A549 (cell line): ENCODE measurements at regions not wholly inside any gene's neighbourhood (a gene's known extent, or its start where the extent isn't known, plus 50 kb on each side); places are given as distances from the start of the nearest gene placed in this dataset.

Experiments used
- ATAC-seq, 2 experiments: fragments of 200-7000 bp in 1 of 2; fragments of >200 bp in 1 of 2; cut with Nextera tagmentation in 1 of 2; cut with Tn5 transposase in 1 of 2; 3 replicates each; pipeline versions ENCODE4 v1.8.0 to v1.9.1; 2018 to 2020; ENCODE audit warnings: mild to moderate bottlenecking in 1 of 2, moderate library complexity in 1 of 2
- CTCF ChIA-PET: fragments of 300-600 bp; sonication (Branson Sonifier 250); formaldehyde crosslinking; extraction: SDS; loops from one replicate; lab custom pipeline; 2021; ENCODE audit warnings: antibody characterized with exemption, inconsistent platforms; lab: Yijun Ruan, JAX
- POLR2A ChIA-PET: fragments of 350-600 bp; formaldehyde crosslinking; extraction: SDS; loops from one replicate; lab custom pipeline; 2021; ENCODE audit warnings: antibody characterized with exemption, inconsistent platforms; lab: Yijun Ruan, JAX
- DNase-seq, 2 experiments: peaks; one replicate each; pipeline versions ENCODE4 v3.0.0 to v3.0.0-alpha.2; 2011 to 2016; ENCODE audit warnings: low read depth in 1 of 2, low spot score in 1 of 2
- FAIRE-seq: peaks from 2 replicates; lab custom pipeline; 2011; peaks lifted over from hg19 to GRCh38; lab: Jason Lieb, UNC
- H3K27ac ChIP-seq, 2 experiments: fragments of >200 bp; sonication (Bioruptor Twin); formaldehyde crosslinking; 3 replicates each; pipeline ENCODE4 v1.5.1; 2016 to 2017
- H3K4me1 ChIP-seq: fragments of >200 bp; sonication (Bioruptor Twin); formaldehyde crosslinking; 3 replicates; pipeline ENCODE4 v1.6.1; 2016
- H3K4me2 ChIP-seq: fragments of >200 bp; sonication (Bioruptor Twin); formaldehyde crosslinking; 3 replicates; pipeline ENCODE4 v1.6.1; 2016
- H3K4me3 ChIP-seq: fragments of >200 bp; sonication (Bioruptor Twin); formaldehyde crosslinking; 3 replicates; pipeline ENCODE4 v1.5.1; 2016
- H3K9me3 ChIP-seq: fragments of >200 bp; sonication (Bioruptor Twin); formaldehyde crosslinking; 3 replicates; pipeline ENCODE4 v1.6.1; 2016
- BHLHE40 ChIP-seq: IDR thresholded peaks from 2 replicates; pipeline ENCODE4 v1.6.1; 2012; ENCODE audit warnings: low read depth, low read length, inconsistent platforms
- CTCF ChIP-seq: fragments of >200 bp; sonication (Bioruptor Twin); formaldehyde crosslinking; IDR thresholded peaks from 3 replicates; pipeline ENCODE4 v1.5.1; 2016
- E2F6 ChIP-seq: IDR thresholded peaks from 2 replicates; pipeline ENCODE4 v1.6.1; 2012; ENCODE audit warnings: low read depth, borderline replicate concordance
- EP300 ChIP-seq, 2 experiments: fragments of >200 bp; sonication (Bioruptor Twin); formaldehyde crosslinking; IDR thresholded peaks; 2 replicates in 1 of 2; 3 replicates in 1 of 2; pipeline ENCODE4 v1.6.1; 2016 to 2017
- GATA3 ChIP-seq: IDR thresholded peaks from 2 replicates; pipeline ENCODE4 v1.6.1; 2012; ENCODE audit warnings: borderline replicate concordance
- HES2 ChIP-seq: fragments of >200 bp; sonication (Bioruptor Twin); formaldehyde crosslinking; IDR thresholded peaks from 2 replicates; pipeline ENCODE4 v1.6.1; 2016
- HMGXB4 ChIP-seq: fragments of 250-450 bp; sonication (Bioruptor Pico); IDR thresholded peaks from 2 replicates; pipeline ENCODE4 v1.5.0; 2021; ENCODE audit warnings: mild to moderate bottlenecking, moderate library complexity, borderline replicate concordance
- MAFK ChIP-seq: fragments of 450-650 bp; IDR thresholded peaks from 2 replicates; pipeline ENCODE4 v1.6.1; 2014; ENCODE audit not compliant: partially characterized antibody
- MAX ChIP-seq: IDR thresholded peaks from 2 replicates; pipeline ENCODE4 v1.6.1; 2012
- NPAS2 ChIP-seq: fragments of 250-450 bp; sonication (Bioruptor Pico); IDR thresholded peaks from 2 replicates; pipeline ENCODE4 v1.8.0; 2022; ENCODE audit warnings: mild to moderate bottlenecking, moderate library complexity, borderline replicate concordance
- PBX3 ChIP-seq: IDR thresholded peaks from 2 replicates; pipeline ENCODE4 v1.6.1; 2012
- RAD21 ChIP-seq, 2 experiments: fragments of >200 bp in 1 of 2; sonication (Bioruptor Twin) in 1 of 2; formaldehyde crosslinking in 1 of 2; IDR thresholded peaks in 1 of 2; conservative IDR thresholded peaks in 1 of 2; 2 replicates in 1 of 2; 3 replicates in 1 of 2; pipeline ENCODE4 v1.6.1; 2012 to 2018; ENCODE audit warnings: inconsistent platforms in 1 of 2
- RNF2 ChIP-seq: fragments of 200-600 bp; sonication (generic); IDR thresholded peaks from 2 replicates; pipeline ENCODE4 v1.6.1; 2016; ENCODE audit warnings: low read depth, mild to moderate bottlenecking, antibody characterized with exemption, moderate library complexity, borderline replicate concordance
- SREBF2 ChIP-seq: fragments of 450-650 bp; IDR thresholded peaks from 2 replicates; pipeline ENCODE4 v1.6.1; 2014; ENCODE audit warnings: mild to moderate bottlenecking, moderate library complexity
- ZNF302 ChIP-seq: fragments of 250-450 bp; sonication (Bioruptor Pico); IDR thresholded peaks from 2 replicates; pipeline ENCODE4 v1.9.0; 2021; ENCODE audit warnings: inconsistent platforms, mild to moderate bottlenecking, moderate library complexity
- WGBS: methylation state at CpG from one replicate; pipeline ENCODE4 v1.1.6; 2017; ENCODE audit errors: missing lambda C conversion rate; 5-methylcytosine and 5-hydroxymethylcytosine counted together

- FAIRE-seq: no peak
- DNase-seq: no peak
- Histone ChIP-seq H3K4me2 (no peak overlapping the region), H3K9me3 (no peaks in the 10 kb centered on the region), H3K4me1 (no peaks in the 10 kb centered on the region), H3K27ac (no peak overlapping the region), H3K4me3 (no peak overlapping the region)
- POLR2A ChIA-PET: interaction anchor here (0.6 kb wide), 1 partner anchor 24 kb away, joined by 3 read pairs; no protein-coding TSS in a partner anchor
- TF ChIP-seq RNF2 (no peak), CTCF (no peak), E2F6 (no peak), MAX (no peak), HES2 (no peak), BHLHE40 (no peak)
- WGBS: 65% methylated on average over 4 of the region's 4 CpGs
- CTCF ChIA-PET: interaction anchor here (0.6 to 1.6 kb wide), 3 partner anchors 149 to 750 kb away, joined by 3 to 4 read pairs (median 3); no protein-coding TSS in a partner anchor
- no peak for ATAC-seq
Observed at GRCh38 chr13:50162001-50162400, 146.8 kb downstream of the KCNRG start.

- TF ChIP-seq ZNF302 (CRISPR knock-in tag) (no peak), HMGXB4 (CRISPR knock-in tag) (no peak), SREBF2 (no peak), MAX (no peak), MAFK (no peak), RAD21 (conservative IDR thresholded peaks at IDR 0.05 in 1 of 2, IDR thresholded peaks at IDR 0.05 in 1 of 2) (no peak), PBX3 (no peak), GATA3 (no peak), EP300 (IDR thresholded peaks at IDR 0.05) (no peak), NPAS2 (CRISPR knock-in tag) (no peak)
- Histone ChIP-seq H3K4me3 (no peak overlapping the region), H3K9me3 (no peaks in the 10 kb centered on the region), H3K27ac (no peak overlapping the region), H3K4me1 (no peaks in the 10 kb centered on the region), H3K4me2 (no peak overlapping the region)
- FAIRE-seq (no peak), DNase-seq (no peak), ATAC-seq (no peak)
- WGBS: 21% methylated on average over 2 of the region's 2 CpGs
- ChIA-PET POLR2A (interaction anchor here (0.6 kb wide), 1 partner anchor 24 kb away, joined by 3 read pairs; no protein-coding TSS in a partner anchor), CTCF (interaction anchor here (0.6 kb wide), 2 partner anchors 149 to 452 kb away, joined by 3 read pairs; no protein-coding TSS in a partner anchor)
Observed at GRCh38 chr13:50162567-50162966, 147.3 kb downstream of the KCNRG start.
